GM23338 (cell line): ENCODE measurements at regions not wholly inside any gene's neighbourhood (a gene's known extent, or its start where the extent isn't known, plus 50 kb on each side); places are given as distances from the start of the nearest gene placed in this dataset.

Experiments
- ATAC-seq: fragments of 200-7000 bp; cut with Tn5 transposase; 3 replicates; pipeline ENCODE4 v1.9.1; 2020
- DNase-seq: peaks from one replicate; pipeline ENCODE4 v3.0.0-alpha.2; 2015; ENCODE audit warnings: low spot score
- H2AFZ ChIP-seq: fragments of 200-600 bp; sonication (generic); 2 replicates; pipeline ENCODE4 v1.8.0; 2016; ENCODE audit warnings: antibody characterized with exemption, mild to moderate bottlenecking, moderate library complexity
- H3F3A ChIP-seq: fragments of 200-600 bp; sonication (generic); replicated peaks from 2 replicates; pipeline ENCODE4 v1.8.0; 2017; ENCODE audit warnings: antibody characterized with exemption, mixed run types, low read depth
- H3K27ac ChIP-seq: fragments of 200-600 bp; sonication (generic); 2 replicates; pipeline ENCODE4 v1.6.1; 2016; ENCODE audit warnings: low read depth
- H3K27me3 ChIP-seq: fragments of 200-600 bp; sonication (generic); 2 replicates; pipeline ENCODE4 v1.8.0; 2016; ENCODE audit warnings: mild to moderate bottlenecking, mixed run types, moderate library complexity; ENCODE audit not compliant: insufficient read depth
- H3K36me3 ChIP-seq: fragments of 200-600 bp; sonication (generic); 2 replicates; pipeline ENCODE4 v1.8.0; 2016; ENCODE audit warnings: mild to moderate bottlenecking; ENCODE audit not compliant: insufficient read depth
- H3K4me1 ChIP-seq: fragments of 200-600 bp; sonication (generic); 2 replicates; pipeline ENCODE4 v1.8.0; 2016; ENCODE audit warnings: mild to moderate bottlenecking, moderate library complexity; ENCODE audit not compliant: insufficient read depth
- H3K4me2 ChIP-seq: fragments of 200-600 bp; sonication (generic); 2 replicates; pipeline ENCODE4 v1.7.1; 2017; ENCODE audit warnings: mixed run types
- H3K4me3 ChIP-seq: fragments of 200-600 bp; sonication (generic); 2 replicates; pipeline ENCODE4 v1.6.1; 2016; ENCODE audit warnings: mixed run types
- H3K79me2 ChIP-seq: fragments of 200-600 bp; sonication (generic); replicated peaks from 2 replicates; pipeline ENCODE4 v1.8.0; 2017; ENCODE audit warnings: mild to moderate bottlenecking; ENCODE audit not compliant: insufficient read depth
- H3K9me2 ChIP-seq: fragments of 200-600 bp; sonication (generic); 2 replicates; pipeline ENCODE4 v1.8.0; 2017; ENCODE audit not compliant: insufficient read depth
- H4K20me1 ChIP-seq: fragments of 200-600 bp; sonication (generic); replicated peaks from 2 replicates; pipeline ENCODE4 v1.8.0; 2017; ENCODE audit warnings: mild to moderate bottlenecking; ENCODE audit not compliant: insufficient read depth
- H3K27ac Mint-ChIP-seq: 2 replicates; pipeline ENCODE4 v1.8.0; 2020; ENCODE audit warnings: inconsistent platforms, mild to moderate bottlenecking, moderate library complexity, mixed read lengths
- H3K27me3 Mint-ChIP-seq: 3 replicates; pipeline ENCODE4 v1.8.0; 2022; ENCODE audit warnings: low read depth, mild to moderate bottlenecking, moderate library complexity, mixed read lengths, inconsistent platforms; ENCODE audit not compliant: insufficient read depth, poor library complexity
- H3K36me3 Mint-ChIP-seq: 3 replicates; pipeline ENCODE4 v1.8.0; 2021; ENCODE audit warnings: low read depth, mild to moderate bottlenecking, inconsistent platforms, moderate library complexity, mixed read lengths
- H3K4me1 Mint-ChIP-seq: 3 replicates; pipeline ENCODE4 v1.8.0; 2020; ENCODE audit warnings: mild to moderate bottlenecking, inconsistent platforms, mixed read lengths
- H3K4me3 Mint-ChIP-seq: 3 replicates; pipeline ENCODE4 v1.8.0; 2021; ENCODE audit warnings: moderate library complexity, mild to moderate bottlenecking, inconsistent platforms, mixed read lengths
- H3K9me3 Mint-ChIP-seq: 3 replicates; pipeline ENCODE4 v1.8.0; 2020; ENCODE audit warnings: moderate library complexity, mild to moderate bottlenecking, inconsistent platforms, mixed read lengths
- CREB1 ChIP-seq: fragments of 250-450 bp; sonication (Bioruptor Pico); IDR thresholded peaks from 2 replicates; pipeline ENCODE4 v1.5.0; 2020; ENCODE audit warnings: low read depth, mild to moderate bottlenecking, moderate library complexity
- EZH2 ChIP-seq: fragments of 200-600 bp; sonication (generic); IDR thresholded peaks from one replicate; pipeline ENCODE4 v1.8.0; 2017; ENCODE audit warnings: antibody characterized with exemption, mild to moderate bottlenecking, low read depth; ENCODE audit not compliant: unreplicated experiment
- NANOG ChIP-seq: IDR thresholded peaks from 2 replicates; pipeline ENCODE4 v1.6.1; 2016; ENCODE audit warnings: antibody characterized with exemption, borderline replicate concordance
- POLR2AphosphoS5 ChIP-seq: IDR thresholded peaks from 2 replicates; pipeline ENCODE4 v1.6.1; 2016; ENCODE audit warnings: antibody characterized with exemption, low read depth
- REST ChIP-seq: IDR thresholded peaks from one replicate; pipeline ENCODE4 v1.6.1; 2018; ENCODE audit warnings: antibody characterized with exemption; ENCODE audit not compliant: unreplicated experiment
- STAT1 ChIP-seq: IDR thresholded peaks from one replicate; pipeline ENCODE4 v1.6.1; 2016; ENCODE audit warnings: antibody characterized with exemption; ENCODE audit not compliant: unreplicated experiment
- ZNF114 ChIP-seq: fragments of 250-450 bp; sonication (Bioruptor Pico); IDR thresholded peaks from 2 replicates; pipeline ENCODE4 v1.5.0; 2020; ENCODE audit warnings: mild to moderate bottlenecking, moderate library complexity
- ZNF331 ChIP-seq: fragments of 250-450 bp; sonication (Bioruptor Pico); IDR thresholded peaks from 2 replicates; pipeline ENCODE4 v1.5.0; 2020; ENCODE audit warnings: low read depth, mild to moderate bottlenecking, moderate library complexity
- ZNF462 ChIP-seq: fragments of 250-450 bp; sonication (Bioruptor Pico); IDR thresholded peaks from 2 replicates; pipeline ENCODE4 v1.5.0; 2020; ENCODE audit warnings: mild to moderate bottlenecking, moderate library complexity
- TF ChIP-seq, protein P1 (sequence below): IDR thresholded peaks from 2 replicates; pipeline ENCODE4 v1.6.1; 2016; ENCODE audit warnings: antibody characterized with exemption
- TF ChIP-seq, protein P2 (sequence below), 2 experiments: fragments of 200-600 bp in 1 of 2; sonication (generic) in 1 of 2; conservative IDR thresholded peaks; 2 replicates each; pipeline versions ENCODE4 v1.5.1 to v1.6.1; 2016 to 2017; ENCODE audit warnings: antibody characterized with exemption in 2 of 2, low read depth in 2 of 2, mild to moderate bottlenecking in 2 of 2, moderate library complexity in 1 of 2

DNA sequence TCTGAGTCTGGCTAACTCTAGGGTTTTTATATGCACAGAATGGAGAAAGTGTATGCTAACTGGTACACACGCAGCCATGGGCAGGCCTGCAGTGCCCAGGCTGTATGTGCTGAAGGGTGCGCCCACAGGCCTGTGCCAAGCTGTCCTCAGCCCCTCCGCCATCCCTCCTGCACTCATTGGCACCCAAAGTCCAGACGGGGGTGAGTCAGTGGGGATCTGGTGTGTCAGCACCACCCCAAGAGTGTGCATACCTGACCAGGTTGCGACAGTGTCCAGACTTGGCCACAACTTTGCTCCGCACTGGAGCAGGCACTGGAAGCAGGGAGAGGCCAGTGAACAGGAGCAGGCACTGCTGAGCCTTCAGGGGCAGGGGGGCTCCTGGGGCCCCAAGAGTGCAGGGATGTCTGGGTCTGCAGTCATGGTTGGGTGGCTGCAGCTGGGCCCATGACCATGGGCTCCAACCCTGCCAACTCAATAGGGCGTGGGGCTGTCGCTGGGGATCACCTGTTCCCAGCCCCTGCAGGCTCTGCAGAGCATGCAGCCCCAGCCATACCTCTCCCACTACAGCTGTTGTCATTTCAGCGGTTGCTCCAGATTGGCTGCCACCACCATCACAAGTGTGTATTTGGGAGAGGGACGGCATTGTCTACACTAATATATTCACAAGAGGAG lies 717.8 kb downstream of the EPHA7 start (continued):
- TF ChIP-seq, protein P1, sequence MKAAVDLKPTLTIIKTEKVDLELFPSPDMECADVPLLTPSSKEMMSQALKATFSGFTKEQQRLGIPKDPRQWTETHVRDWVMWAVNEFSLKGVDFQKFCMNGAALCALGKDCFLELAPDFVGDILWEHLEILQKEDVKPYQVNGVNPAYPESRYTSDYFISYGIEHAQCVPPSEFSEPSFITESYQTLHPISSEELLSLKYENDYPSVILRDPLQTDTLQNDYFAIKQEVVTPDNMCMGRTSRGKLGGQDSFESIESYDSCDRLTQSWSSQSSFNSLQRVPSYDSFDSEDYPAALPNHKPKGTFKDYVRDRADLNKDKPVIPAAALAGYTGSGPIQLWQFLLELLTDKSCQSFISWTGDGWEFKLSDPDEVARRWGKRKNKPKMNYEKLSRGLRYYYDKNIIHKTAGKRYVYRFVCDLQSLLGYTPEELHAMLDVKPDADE, result no peak
- TF ChIP-seq NANOG, result no peak
- no peak for TF ChIP-seq ZNF462 (CRISPR knock-in tag)
- TF ChIP-seq ZNF114 (CRISPR knock-in tag), result no peak

- H3K36me3 ChIP-seq, result no peaks in the 10 kb centered on the region
- H3K4me1 ChIP-seq, result no peaks in the 10 kb centered on the region
- no peak overlapping the region for H3K4me2 ChIP-seq
- no peaks in the 10 kb centered on the region for H3F3A ChIP-seq
- H3K4me3 Mint-ChIP-seq, result no peak overlapping the region
- no peak overlapping the region for H3K27ac Mint-ChIP-seq
- no peaks in the 10 kb centered on the region for H3K9me2 ChIP-seq
- no peak overlapping the region for H2AFZ ChIP-seq
- DNase-seq (no peak), ATAC-seq (no peak)
- no peaks in the 10 kb centered on the region for H4K20me1 ChIP-seq
- H3K27ac ChIP-seq, result no peak overlapping the region
- no peaks in the 10 kb centered on the region for H3K9me3 Mint-ChIP-seq
- no peaks in the 10 kb centered on the region for H3K4me1 Mint-ChIP-seq
- no peaks in the 10 kb centered on the region for H3K79me2 ChIP-seq
- no peaks in the 10 kb centered on the region for H3K27me3 ChIP-seq
- no peaks in the 10 kb centered on the region for H3K27me3 Mint-ChIP-seq
- H3K4me3 ChIP-seq, result no peak overlapping the region
- no peaks in the 10 kb centered on the region for H3K36me3 Mint-ChIP-seq
- TF ChIP-seq, protein P1, result no peak
- TF ChIP-seq EZH2 (no peak), CREB1 (CRISPR knock-in tag) (no peak), ZNF331 (no peak), STAT1 (no peak), REST (no peak), NANOG (no peak), ZNF114 (CRISPR knock-in tag) (no peak), POLR2AphosphoS5 (no peak)
- TF ChIP-seq, protein P2, sequence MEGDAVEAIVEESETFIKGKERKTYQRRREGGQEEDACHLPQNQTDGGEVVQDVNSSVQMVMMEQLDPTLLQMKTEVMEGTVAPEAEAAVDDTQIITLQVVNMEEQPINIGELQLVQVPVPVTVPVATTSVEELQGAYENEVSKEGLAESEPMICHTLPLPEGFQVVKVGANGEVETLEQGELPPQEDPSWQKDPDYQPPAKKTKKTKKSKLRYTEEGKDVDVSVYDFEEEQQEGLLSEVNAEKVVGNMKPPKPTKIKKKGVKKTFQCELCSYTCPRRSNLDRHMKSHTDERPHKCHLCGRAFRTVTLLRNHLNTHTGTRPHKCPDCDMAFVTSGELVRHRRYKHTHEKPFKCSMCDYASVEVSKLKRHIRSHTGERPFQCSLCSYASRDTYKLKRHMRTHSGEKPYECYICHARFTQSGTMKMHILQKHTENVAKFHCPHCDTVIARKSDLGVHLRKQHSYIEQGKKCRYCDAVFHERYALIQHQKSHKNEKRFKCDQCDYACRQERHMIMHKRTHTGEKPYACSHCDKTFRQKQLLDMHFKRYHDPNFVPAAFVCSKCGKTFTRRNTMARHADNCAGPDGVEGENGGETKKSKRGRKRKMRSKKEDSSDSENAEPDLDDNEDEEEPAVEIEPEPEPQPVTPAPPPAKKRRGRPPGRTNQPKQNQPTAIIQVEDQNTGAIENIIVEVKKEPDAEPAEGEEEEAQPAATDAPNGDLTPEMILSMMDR (conservative IDR thresholded peaks at IDR 0.05; ENCODE audit: low read depth in 2 of 2), result no peak
Observed at GRCh38 chr6:92700411-92700810, 718.9 kb downstream of the EPHA7 start.
